Globus pallidus (tissue), 1 donor: ENCODE measurements at regions not wholly inside any gene's neighbourhood (a gene's known extent, or its start where the extent isn't known, plus 50 kb on each side); places are given as distances from the start of the nearest gene placed in this dataset.
"Not testable (repeated sequence)": the region's sequence is repeated elsewhere in the genome, so short reads cannot be mapped to it uniquely, and the experiment has no call there.

Source experiments
- DNase-seq: peaks from one replicate; pipeline ENCODE4 v3.0.0-alpha.2; 2015; ENCODE audit warnings: low spot score

- no peak for DNase-seq
Measured at GRCh38 chr20:47931443-47931842, 146.2 kb upstream of the SULF2 start.

- DNase-seq: no peak
Measured at GRCh38 chr20:47931002-47931401, 145.7 kb upstream of the SULF2 start.

- no peak for DNase-seq
Measured at GRCh38 chr20:47929368-47930115, 144.3 kb upstream of the SULF2 start.

- no peak for DNase-seq
Measured at GRCh38 chr20:47927944-47928343, 142.7 kb upstream of the SULF2 start.

- no peak for DNase-seq
Measured at GRCh38 chr20:47927385-47927851, 142.1 kb upstream of the SULF2 start.

- DNase-seq: no peak
Measured at GRCh38 chr20:47926731-47927130, 141.4 kb upstream of the SULF2 start.

- DNase-seq: no peak
Measured at GRCh38 chr20:47925593-47925992, 140.3 kb upstream of the SULF2 start.

GRCh38 chr20:47922269-47922668 is 137.0 kb upstream of the SULF2 start:
- DNase-seq: no peak

GRCh38 chr20:47921829-47922228 is 136.5 kb upstream of the SULF2 start:
- not testable (repeated sequence) for DNase-seq

- DNase-seq: no peak
Measured at GRCh38 chr20:47921408-47921807, 136.1 kb upstream of the SULF2 start.

GRCh38 chr20:47917549-47918070 is 132.3 kb upstream of the SULF2 start:
- DNase-seq: no peak

GRCh38 chr20:47915495-47915894 is 130.2 kb upstream of the SULF2 start:
- no peak for DNase-seq

- DNase-seq: no peak
Measured at GRCh38 chr20:47914792-47915191, 129.5 kb upstream of the SULF2 start.

GRCh38 chr20:47912786-47913501 is 127.7 kb upstream of the SULF2 start:
- not testable (repeated sequence) for DNase-seq

GRCh38 chr20:47912165-47912564 is 126.9 kb upstream of the SULF2 start:
- DNase-seq: not testable (repeated sequence)

GRCh38 chr20:47909696-47910369 is 124.6 kb upstream of the SULF2 start:
- DNase-seq: not testable (repeated sequence)

- not testable (repeated sequence) for DNase-seq
Measured at GRCh38 chr20:47908361-47909035, 123.2 kb upstream of the SULF2 start.

GRCh38 chr20:47907951-47908350 is 122.7 kb upstream of the SULF2 start:
- DNase-seq: not testable (repeated sequence)

GRCh38 chr20:47907031-47907675 is 121.9 kb upstream of the SULF2 start:
- DNase-seq: no peak

GRCh38 chr20:47906348-47906660 is 121.0 kb upstream of the SULF2 start:
- DNase-seq: no peak

- DNase-seq: no peak
Measured at GRCh38 chr20:47905628-47906347, 120.5 kb upstream of the SULF2 start.
